K562 (cell line): ENCODE measurements at regions not wholly inside any gene's neighbourhood (a gene's known extent, or its start where the extent isn't known, plus 50 kb on each side); places are given as distances from the start of the nearest gene placed in this dataset.

Experiments used
- ATAC-seq: fragments of 200-7000 bp; cut with Tn5 transposase; 3 replicates; pipeline ENCODE4 v1.9.1; 2020; ENCODE audit warnings: moderate library complexity
- BruUV-seq: library from RNA; stranded (reverse); fragments of 400-500 nt; replicated peaks from 2 replicates; lab custom pipeline; 2021; lab: Mats Ljungman, UMichigan
- CTCF ChIA-PET: fragments of 300-600 bp; formaldehyde crosslinking; extraction: SDS; loops from one replicate; lab custom pipeline; 2021; ENCODE audit warnings: low intra/inter-chr PET ratio; lab: Yijun Ruan, JAX
- POLR2A ChIA-PET: fragments of 300-600, 350-650 bp; sonication (Branson Sonifier 250); formaldehyde crosslinking; extraction: SDS; loops from one replicate; lab custom pipeline; 2021; ENCODE audit warnings: antibody characterized with exemption, inconsistent platforms; lab: Yijun Ruan, JAX
- DNase-seq, 4 experiments: peaks; one replicate each; pipeline versions ENCODE4 v3.0.0 to v3.0.0-alpha.2; 2011 to 2018; ENCODE audit warnings: low spot score in 3 of 4, mixed read lengths in 3 of 4; ENCODE audit errors: extremely low read depth in 1 of 4
- FAIRE-seq: peaks from 2 replicates; lab custom pipeline; 2011; peaks lifted over from hg19 to GRCh38; lab: Jason Lieb, UNC
- H2AFZ ChIP-seq: 2 replicates; pipeline ENCODE4 v1.6.0; 2011; ENCODE audit warnings: low read depth, low read length, control low read depth, inconsistent platforms
- H3K27ac ChIP-seq: fragments of 200-600 bp; 3 replicates; pipeline ENCODE4 v1.8.0; 2011; ENCODE audit warnings: low read depth, mild to moderate bottlenecking, control low read depth, inconsistent platforms, low read length, moderate library complexity, mixed read lengths; ENCODE audit errors: extremely low read depth
- H3K27me3 ChIP-seq, 2 experiments: fragments of 300-600 bp in 1 of 2; 2 replicates in 1 of 2; 3 replicates in 1 of 2; pipeline versions ENCODE4 v1.6.0 to v1.8.0; 2011; ENCODE audit warnings: inconsistent platforms in 2 of 2, low read length in 2 of 2, mild to moderate bottlenecking in 1 of 2, mixed read lengths in 1 of 2, moderate library complexity in 1 of 2; ENCODE audit not compliant: control insufficient read depth in 2 of 2, insufficient read depth in 2 of 2
- H3K36me3 ChIP-seq: fragments of 300-600 bp; 3 replicates; pipeline ENCODE4 v1.8.0; 2011; ENCODE audit warnings: mild to moderate bottlenecking, low read length, inconsistent platforms; ENCODE audit not compliant: control insufficient read depth, insufficient read depth
- H3K4me1 ChIP-seq, 2 experiments: fragments of 200-600 bp in 1 of 2; replicated peaks in 1 of 2; 2 replicates in 1 of 2; 3 replicates in 1 of 2; pipeline versions ENCODE4 v1.5.1 to v1.8.0; 2011; ENCODE audit warnings: inconsistent platforms in 2 of 2, low read length in 2 of 2, mild to moderate bottlenecking in 1 of 2, mixed read lengths in 1 of 2, moderate library complexity in 1 of 2; ENCODE audit not compliant: control insufficient read depth in 2 of 2, insufficient read depth in 2 of 2
- H3K4me2 ChIP-seq: 2 replicates; pipeline ENCODE4 v1.6.1; 2011; ENCODE audit warnings: low read length, control low read depth, inconsistent platforms, mixed read lengths; ENCODE audit not compliant: insufficient read depth
- H3K4me3 ChIP-seq: fragments of 200-600 bp; sonication (generic), shearing (Covaris generic); 2 replicates; pipeline ENCODE4 v1.5.1; 2016; ENCODE audit warnings: control low read depth, inconsistent platforms
- H3K79me2 ChIP-seq: fragments of 200-600 bp; 3 replicates; pipeline ENCODE4 v1.8.0; 2011; ENCODE audit warnings: low read length, inconsistent platforms; ENCODE audit not compliant: control insufficient read depth, insufficient read depth
- H3K9ac ChIP-seq, 2 experiments: 2 replicates each; pipeline versions ENCODE4 v1.6.0 to v1.6.1; 2011; ENCODE audit warnings: low read depth in 2 of 2, low read length in 2 of 2, control low read depth in 1 of 2, inconsistent platforms in 1 of 2, mild to moderate bottlenecking in 1 of 2, mixed read lengths in 1 of 2; ENCODE audit not compliant: insufficient read depth in 1 of 2
- H3K9me1 ChIP-seq: one replicate; pipeline ENCODE4 v1.6.0; 2011; ENCODE audit warnings: inconsistent platforms, mild to moderate bottlenecking, low read length, moderate library complexity; ENCODE audit not compliant: control insufficient read depth, insufficient read depth
- H3K9me3 ChIP-seq: replicated peaks from 2 replicates; pipeline ENCODE4 v1.5.1; 2011; ENCODE audit warnings: low read depth, low read length, inconsistent platforms; ENCODE audit not compliant: control insufficient read depth, insufficient read depth
- H4K20me1 ChIP-seq: replicated peaks from 2 replicates; pipeline ENCODE4 v1.6.1; 2011; ENCODE audit warnings: low read length, inconsistent platforms, mixed read lengths; ENCODE audit not compliant: control insufficient read depth, insufficient read depth
- BCOR ChIP-seq: fragments of 450-650 bp; IDR thresholded peaks from 2 replicates; pipeline ENCODE4 v1.6.1; 2016
- BDP1 ChIP-seq: IDR thresholded peaks from 3 replicates; pipeline ENCODE4 v1.6.1; 2011; ENCODE audit not compliant: insufficient read length, insufficient read depth
- FOXO4 ChIP-seq: fragments of 450-650 bp; formaldehyde crosslinking; IDR thresholded peaks from 2 replicates; pipeline ENCODE4 v1.4.0; 2020; ENCODE audit warnings: mild to moderate bottlenecking, moderate library complexity
- HDAC6 ChIP-seq: IDR thresholded peaks from 2 replicates; pipeline ENCODE4 v1.6.1; 2012; ENCODE audit warnings: low read depth, mild to moderate bottlenecking, control low read depth, inconsistent platforms, low read length, moderate library complexity
- HDGF ChIP-seq: fragments of 450-650 bp; IDR thresholded peaks from 2 replicates; pipeline ENCODE4 v1.6.1; 2016
- KDM1A ChIP-seq, 2 experiments: fragments of 450-650 bp; IDR thresholded peaks; 2 replicates each; pipeline ENCODE4 v1.6.1; 2016; ENCODE audit warnings: mild to moderate bottlenecking in 2 of 2
- KDM5B ChIP-seq: fragments of 200-600 bp; sonication (generic); IDR thresholded peaks from 2 replicates; pipeline ENCODE4 v1.6.1; 2012; ENCODE audit warnings: low read depth, mild to moderate bottlenecking, moderate library complexity, low read length, control low read depth, inconsistent platforms; ENCODE audit not compliant: insufficient replicate concordance
- PHF20 ChIP-seq: fragments of 450-650 bp; IDR thresholded peaks from 2 replicates; pipeline ENCODE4 v1.6.1; 2018; ENCODE audit not compliant: partially characterized antibody
- PTTG1 ChIP-seq: fragments of 450-650 bp; IDR thresholded peaks from 2 replicates; pipeline ENCODE4 v1.6.1; 2016; ENCODE audit warnings: low read depth, mild to moderate bottlenecking, missing genetic modification characterization, missing compliant biosample characterization
- RHOXF2B ChIP-seq: fragments of 250-450 bp; sonication (Bioruptor Pico); conservative IDR thresholded peaks from 2 replicates; pipeline ENCODE4 v1.5.1; 2021
- U2AF1 ChIP-seq: fragments of 200-400 bp; formaldehyde crosslinking; optimal IDR thresholded peaks from 2 replicates; pipeline ENCODE3; 2017; ENCODE audit warnings: mild to moderate bottlenecking, low read depth, low read length, moderate library complexity
- ZNF347 ChIP-seq: fragments of 450-650 bp; formaldehyde crosslinking; IDR thresholded peaks from 2 replicates; pipeline ENCODE4 v1.4.0; 2020; ENCODE audit warnings: low read depth, mild to moderate bottlenecking, moderate library complexity
- WGBS: fragments of 100-300 bp; shearing (Covaris generic); methylation state at CpG from one replicate; pipeline ENCODE4 v1.1.6; 2016; ENCODE audit warnings: low coverage, mixed read lengths; ENCODE audit not compliant: insufficient coverage; ENCODE audit errors: missing lambda C conversion rate; 5-methylcytosine and 5-hydroxymethylcytosine counted together
- in situ Hi-C: fragments of 300-500 bp; cut with MboI; formaldehyde crosslinking; loops from 4 replicates; pipeline ENCODE4 v1.15.0; 2018; ENCODE audit warnings: inconsistent platforms, mixed read lengths
- intact Hi-C: fragments of 100-400 bp; cut with micrococcal nuclease; formaldehyde crosslinking; loops from 2 replicates; pipeline ENCODE4 v1.14.2; 2022
- TF ChIP-seq, protein P1 (sequence below): fragments of 250-450 bp; sonication (Bioruptor Pico); IDR thresholded peaks from 2 replicates; pipeline ENCODE4 v1.8.0; 2021; ENCODE audit warnings: moderate library complexity, mild to moderate bottlenecking, inconsistent platforms
- TF ChIP-seq, protein P2 (sequence below): sonication (generic); formaldehyde crosslinking; IDR thresholded peaks from 2 replicates; pipeline ENCODE4 v1.8.1; 2023; ENCODE audit warnings: mild to moderate bottlenecking, missing genetic modification reagents, moderate library complexity

DNA sequence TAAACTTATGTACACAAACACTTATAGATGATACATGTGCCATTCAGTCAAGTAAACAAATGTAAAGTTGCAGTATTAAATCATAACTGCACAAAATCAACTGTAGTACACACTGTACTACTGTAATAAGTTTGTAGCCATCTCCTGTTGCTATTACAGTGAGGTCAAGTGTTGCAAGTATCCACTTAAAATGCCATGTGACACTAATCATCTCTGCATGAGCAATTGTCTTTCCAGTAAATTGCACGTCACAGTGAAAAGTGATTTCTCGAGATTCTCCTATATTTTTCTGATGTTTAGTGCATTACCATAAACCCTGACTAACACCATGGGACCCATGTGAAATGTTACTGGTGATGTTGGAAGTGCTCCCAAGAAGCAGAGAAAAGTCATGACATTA, 293.3 kb upstream of the SP4 start:
- intact Hi-C loops: no loop called here
- H3K9me1 ChIP-seq: no peaks in the 10 kb centered on the region
- 3% methylated on average over 2 of the region's 2 CpGs for whole genome bisulfite sequencing
- in situ Hi-C loops: no loop called here
- no peak overlapping the region for H3K27ac ChIP-seq
- POLR2A ChIA-PET: no interaction called here
- no peaks in the 10 kb centered on the region for H4K20me1 ChIP-seq
- H3K9ac ChIP-seq: no peak overlapping the region
- BruUV-seq: no TSS peak
- H3K27me3 ChIP-seq: no peaks in the 10 kb centered on the region
- H3K4me1 ChIP-seq: no peaks in the 10 kb centered on the region
- CTCF ChIA-PET: no interaction called here
- no peaks in the 10 kb centered on the region for H3K79me2 ChIP-seq
- H3K9me3 ChIP-seq: no peaks in the 10 kb centered on the region
- no peak overlapping the region for H3K4me3 ChIP-seq
- no peak overlapping the region for H2AFZ ChIP-seq
- ATAC-seq: no peak
- DNase-seq: no peak
- no peak overlapping the region for H3K4me2 ChIP-seq
- H3K36me3 ChIP-seq: no peaks in the 10 kb centered on the region
- no peak for FAIRE-seq
- TF ChIP-seq, protein P1, sequence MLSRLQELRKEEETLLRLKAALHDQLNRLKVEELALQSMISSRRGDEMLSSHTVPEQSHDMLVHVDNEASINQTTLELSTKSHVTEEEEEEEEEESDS (CRISPR knock-in tag): no peak
- TF ChIP-seq PTTG1 (tag) (no peak), BCOR (no peak), PHF20 (no peak), KDM1A (IDR thresholded peaks at IDR 0.05) (no peak), FOXO4 (CRISPR knock-in tag) (no peak), BDP1 (no peak), HDAC6 (no peak), RHOXF2B (no peak), KDM5B (no peak), HDGF (no peak), U2AF1 (no peak), ZNF347 (no peak)
- TF ChIP-seq, protein P2, sequence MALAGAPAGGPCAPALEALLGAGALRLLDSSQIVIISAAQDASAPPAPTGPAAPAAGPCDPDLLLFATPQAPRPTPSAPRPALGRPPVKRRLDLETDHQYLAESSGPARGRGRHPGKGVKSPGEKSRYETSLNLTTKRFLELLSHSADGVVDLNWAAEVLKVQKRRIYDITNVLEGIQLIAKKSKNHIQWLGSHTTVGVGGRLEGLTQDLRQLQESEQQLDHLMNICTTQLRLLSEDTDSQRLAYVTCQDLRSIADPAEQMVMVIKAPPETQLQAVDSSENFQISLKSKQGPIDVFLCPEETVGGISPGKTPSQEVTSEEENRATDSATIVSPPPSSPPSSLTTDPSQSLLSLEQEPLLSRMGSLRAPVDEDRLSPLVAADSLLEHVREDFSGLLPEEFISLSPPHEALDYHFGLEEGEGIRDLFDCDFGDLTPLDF: no peak
